Right cardiac atrium (tissue), 5 donors: ENCODE measurements at regions not wholly inside any gene's neighbourhood (a gene's known extent, or its start where the extent isn't known, plus 50 kb on each side); places are given as distances from the start of the nearest gene placed in this dataset.
A peak's percentile ranks its signal among the peaks of the same experiment; 100 is the strongest.

ENCODE experiments used
- ATAC-seq, 2 donors: fragments of 200-7000 bp; cut with Tn5 transposase; one replicate each; pipeline versions ENCODE4 v1.8.0 to v1.9.1; 2020; ENCODE audit warnings: moderate library complexity in 2 of 2, mild to moderate bottlenecking in 1 of 2
- DNase-seq, 3 donors: peaks; one replicate each; pipeline ENCODE4 v3.0.0-alpha.2; 2020
- H3K27ac ChIP-seq: one replicate; pipeline ENCODE4 v1.5.1; 2013; ENCODE audit warnings: mild to moderate bottlenecking, low read length, control low read depth, moderate library complexity
- H3K27me3 ChIP-seq: one replicate; pipeline ENCODE4 v1.6.1; 2013; ENCODE audit not compliant: control insufficient read depth, insufficient read depth
- H3K4me1 ChIP-seq: one replicate; pipeline ENCODE4 v1.6.1; 2013; ENCODE audit warnings: low read length; ENCODE audit not compliant: control insufficient read depth, insufficient read depth
- H3K4me3 ChIP-seq: one replicate; pipeline ENCODE4 v1.5.1; 2013; ENCODE audit warnings: low read length, control low read depth
- H3K9me3 ChIP-seq: one replicate; pipeline ENCODE4 v1.6.1; 2013; ENCODE audit warnings: low read length; ENCODE audit not compliant: control insufficient read depth
- WGBS: extraction: QIAGEN DNeasy Blood & Tissue Kit; methylation state at CpG from one replicate; pipeline ENCODE4 v1.1.7; 2013; 5-methylcytosine and 5-hydroxymethylcytosine counted together
- intact Hi-C, 4 donors: fragments of 100-400 bp; cut with DNase I; formaldehyde crosslinking; loops; one replicate each; pipeline versions ENCODE4 v1.11.0 to v1.14.0; 2022 to 2023
- donor health status: healthy with polysubstance abuse.
- donor health status: DM: no; HTN: yes; CAD: no.
- donor health status: DM: no; HTN: no; CAD: no.
- donor health status: DM: no; HTN: yes; CAD: no; lungs with severe emphysema.
- donor health status: DM: yes; HTN: yes; CAD: no.

GRCh38 chr6:141041596-141042087 lies 1091.1 kb upstream of the GJE1 start:
- H3K9me3 ChIP-seq = no peaks in the 10 kb centered on the region
- H3K27ac ChIP-seq = no peak overlapping the region
- WGBS = 98% methylated on average over 14 of the region's 14 CpGs
- no peaks in the 10 kb centered on the region for H3K4me1 ChIP-seq
- peak in 1 of 3 donors; percentile 37 for DNase-seq
- intact Hi-C loops = no loop called here
- ATAC-seq = peak in 1 of 2 donors; percentile 29
- H3K27me3 ChIP-seq = no peaks in the 10 kb centered on the region
- H3K4me3 ChIP-seq = no peak overlapping the region

GRCh38 chr6:141035312-141036200 lies 1097.2 kb upstream of the GJE1 start:
- no peaks in the 10 kb centered on the region for H3K4me1 ChIP-seq
- intact Hi-C loops = no loop called here
- H3K4me3 ChIP-seq = no peak overlapping the region
- 65% methylated on average over 5 of the region's 5 CpGs for WGBS
- no peaks in the 10 kb centered on the region for H3K9me3 ChIP-seq
- ATAC-seq = no peak
- H3K27me3 ChIP-seq = no peaks in the 10 kb centered on the region
- no peak for DNase-seq
- H3K27ac ChIP-seq = no peak overlapping the region

DNA sequence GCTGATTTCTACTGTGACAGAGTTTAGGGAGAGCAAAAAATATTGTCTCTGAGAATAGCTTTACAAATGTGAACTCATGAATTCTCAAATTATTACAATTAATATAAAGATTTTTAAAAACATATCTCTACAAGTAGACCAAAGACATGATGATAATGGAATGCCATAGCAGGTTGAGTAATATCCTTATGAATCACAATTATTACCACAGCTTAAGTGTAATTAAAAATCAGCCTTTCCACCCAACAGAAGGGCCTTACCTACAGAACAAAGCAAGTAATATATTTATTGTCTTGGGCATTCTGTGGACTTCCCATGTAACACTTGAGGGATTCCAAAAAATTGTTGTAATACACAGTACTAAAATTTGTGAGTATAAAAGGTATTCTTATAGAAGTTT lies 1099.6 kb upstream of the GJE1 start:
- ATAC-seq (no peak), DNase-seq (no peak)
- H3K4me1 ChIP-seq = no peaks in the 10 kb centered on the region
- H3K27me3 ChIP-seq = no peaks in the 10 kb centered on the region
- H3K9me3 ChIP-seq = no peaks in the 10 kb centered on the region
- H3K4me3 ChIP-seq = no peak overlapping the region
- no peak overlapping the region for H3K27ac ChIP-seq
- intact Hi-C loops = no loop called here

DNA sequence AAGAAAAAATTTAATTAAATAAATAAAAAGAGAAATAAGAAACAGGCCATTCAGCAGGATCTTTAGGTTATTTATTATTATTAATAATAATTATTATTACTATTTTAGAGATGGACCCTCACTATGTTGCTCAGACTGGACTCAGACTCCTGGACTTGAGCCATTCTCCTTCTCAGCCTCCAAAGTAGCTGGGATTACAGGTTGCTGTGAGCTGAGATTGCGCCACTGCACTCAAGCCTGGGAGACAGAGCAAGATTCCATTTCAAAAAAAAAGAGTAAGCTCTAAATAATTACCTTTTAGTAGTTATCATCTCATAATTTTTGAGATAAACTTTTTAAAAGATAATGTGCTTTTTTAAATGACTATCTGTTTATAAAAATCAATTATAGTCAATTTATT lies 1102.8 kb upstream of the GJE1 start:
- Histone ChIP-seq H3K9me3 (no peaks in the 10 kb centered on the region), H3K4me1 (no peaks in the 10 kb centered on the region), H3K27me3 (no peaks in the 10 kb centered on the region), H3K27ac (no peak overlapping the region), H3K4me3 (no peak overlapping the region)
- ATAC-seq (no peak), DNase-seq (no peak)
- WGBS = 91% methylated on average over 1 of the region's 1 CpG
- intact Hi-C loops = no loop called here

DNA sequence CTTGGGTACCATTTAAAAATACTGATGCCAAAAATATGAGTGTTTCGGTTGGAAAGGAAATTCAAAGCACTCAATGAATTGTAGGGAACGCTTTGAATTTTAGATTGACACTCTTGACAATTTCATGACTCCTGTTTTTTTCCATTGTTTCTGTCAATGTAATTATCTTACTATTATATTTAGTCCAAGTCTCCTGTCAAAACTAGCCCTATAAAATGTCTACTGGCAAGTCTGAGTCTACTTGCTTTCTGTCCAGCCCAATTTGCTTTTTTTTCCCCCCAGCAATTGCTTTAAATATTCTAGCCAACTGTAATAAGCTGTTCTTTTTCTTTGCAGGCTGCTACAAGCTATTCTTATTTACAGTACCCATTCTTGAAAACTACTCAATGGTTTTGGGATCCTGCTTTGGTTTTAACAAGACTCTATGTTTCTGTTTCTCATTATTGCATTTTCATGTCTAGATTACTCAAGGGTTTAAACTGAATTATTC lies 1103.9 kb upstream of the GJE1 start:
- DNase-seq (no peak), ATAC-seq (no peak)
- intact Hi-C loops = no loop called here
- 21% methylated on average over 2 of the region's 2 CpGs for WGBS
- Histone ChIP-seq H3K4me3 (no peak overlapping the region), H3K4me1 (no peaks in the 10 kb centered on the region), H3K27ac (no peak overlapping the region), H3K9me3 (no peaks in the 10 kb centered on the region), H3K27me3 (no peaks in the 10 kb centered on the region)

GRCh38 chr6:141026504-141026903 lies 1106.2 kb upstream of the GJE1 start:
- no peak for ATAC-seq
- WGBS = 93% methylated on average over 1 of the region's 1 CpG
- no peaks in the 10 kb centered on the region for H3K27me3 ChIP-seq
- H3K27ac ChIP-seq = no peak overlapping the region
- H3K9me3 ChIP-seq = no peaks in the 10 kb centered on the region
- no peaks in the 10 kb centered on the region for H3K4me1 ChIP-seq
- DNase-seq = no peak
- intact Hi-C loops = no loop called here
- H3K4me3 ChIP-seq = no peak overlapping the region

- ATAC-seq = no peak
- Histone ChIP-seq H3K9me3 (no peaks in the 10 kb centered on the region), H3K4me1 (no peaks in the 10 kb centered on the region), H3K27ac (no peak overlapping the region), H3K4me3 (no peak overlapping the region), H3K27me3 (no peaks in the 10 kb centered on the region)
- DNase-seq = no peak
- 80% methylated on average over 2 of the region's 2 CpGs for WGBS
- intact Hi-C loops = no loop called here
These were observed 1108.2 kb upstream of the GJE1 start for GRCh38 chr6:141024526-141024925.

GRCh38 chr6:141017941-141018340 lies 1114.8 kb upstream of the GJE1 start:
- Histone ChIP-seq H3K27ac (no peak overlapping the region), H3K27me3 (no peaks in the 10 kb centered on the region), H3K9me3 (no peaks in the 10 kb centered on the region), H3K4me1 (no peaks in the 10 kb centered on the region), H3K4me3 (no peak overlapping the region)
- 92% methylated on average over 5 of the region's 5 CpGs for WGBS
- DNase-seq = no peak
- intact Hi-C loops = no loop called here
- ATAC-seq = no peak

- no peaks in the 10 kb centered on the region for H3K9me3 ChIP-seq
- 75% methylated on average over 2 of the region's 2 CpGs for WGBS
- H3K4me1 ChIP-seq = no peaks in the 10 kb centered on the region
- no peak overlapping the region for H3K4me3 ChIP-seq
- no peaks in the 10 kb centered on the region for H3K27me3 ChIP-seq
- ATAC-seq (no peak), DNase-seq (no peak)
- intact Hi-C loops = no loop called here
- no peak overlapping the region for H3K27ac ChIP-seq
These were observed 1131.8 kb upstream of the GJE1 start for GRCh38 chr6:141000917-141001316.

- Histone ChIP-seq H3K4me3 (no peak overlapping the region), H3K9me3 (no peaks in the 10 kb centered on the region), H3K4me1 (no peaks in the 10 kb centered on the region), H3K27me3 (no peaks in the 10 kb centered on the region), H3K27ac (no peak overlapping the region)
- 99% methylated on average over 1 of the region's 1 CpG for WGBS
- DNase-seq (no peak), ATAC-seq (no peak)
- intact Hi-C loops = no loop called here
These were observed 1139.2 kb upstream of the GJE1 start for GRCh38 chr6:140993515-140993914.

DNA sequence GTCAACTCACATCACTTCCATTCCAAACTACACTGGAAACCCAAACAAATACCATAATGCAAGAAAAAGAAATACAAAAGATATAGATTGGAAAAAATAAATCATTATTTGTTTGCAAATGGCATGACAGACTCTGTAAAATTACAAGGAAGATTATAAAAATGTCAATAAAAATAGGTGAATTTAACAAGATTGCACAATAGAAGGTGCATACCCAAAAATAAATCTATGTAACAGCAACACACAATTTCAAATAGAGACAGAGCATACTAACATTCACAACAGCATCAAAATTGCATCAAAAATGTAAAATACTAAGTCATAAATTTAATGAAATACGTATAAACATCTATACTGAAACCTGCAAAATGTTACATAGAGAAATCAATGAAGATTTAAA lies 1140.0 kb upstream of the GJE1 start:
- ATAC-seq (no peak), DNase-seq (no peak)
- Histone ChIP-seq H3K27ac (no peak overlapping the region), H3K4me3 (no peak overlapping the region), H3K9me3 (no peaks in the 10 kb centered on the region), H3K4me1 (no peaks in the 10 kb centered on the region), H3K27me3 (no peaks in the 10 kb centered on the region)
- intact Hi-C loops = no loop called here
- 95% methylated on average over 1 of the region's 1 CpG for WGBS
